Hepatocyte (in vitro differentiated cells): ENCODE measurements at regions not wholly inside any gene's neighbourhood (a gene's known extent, or its start where the extent isn't known, plus 50 kb on each side); places are given as distances from the start of the nearest gene placed in this dataset.

ENCODE experiments used
- DNase-seq: peaks from one replicate; pipeline ENCODE4 v3.0.0-alpha.2; 2016; ENCODE audit warnings: low spot score
- H2AFZ ChIP-seq: fragments of 200-600 bp; sonication (generic); 2 replicates; pipeline ENCODE4 v1.6.0; 2016; ENCODE audit warnings: antibody characterized with exemption, mild to moderate bottlenecking
- H3K27ac ChIP-seq: fragments of 200-600 bp; sonication (generic); 2 replicates; pipeline ENCODE4 v1.5.1; 2016; ENCODE audit warnings: mild to moderate bottlenecking
- H3K27me3 ChIP-seq: fragments of 200-600 bp; sonication (generic); 2 replicates; pipeline ENCODE4 v1.6.1; 2016
- H3K36me3 ChIP-seq: fragments of 200-600 bp; sonication (generic); replicated peaks from 2 replicates; pipeline ENCODE4 v1.5.1; 2016; ENCODE audit warnings: low read depth; ENCODE audit not compliant: insufficient read depth
- H3K4me1 ChIP-seq: fragments of 200-600 bp; sonication (generic); 2 replicates; pipeline ENCODE4 v1.5.1; 2016; ENCODE audit warnings: mild to moderate bottlenecking, moderate library complexity; ENCODE audit not compliant: insufficient read depth
- H3K4me2 ChIP-seq: fragments of 200-600 bp; sonication (generic); 2 replicates; pipeline ENCODE4 v1.6.0; 2016
- H3K4me3 ChIP-seq: fragments of 200-600 bp; sonication (generic); 2 replicates; pipeline ENCODE4 v1.5.1; 2016; ENCODE audit warnings: mild to moderate bottlenecking
- H3K79me2 ChIP-seq: fragments of 200-600 bp; sonication (generic); 2 replicates; pipeline ENCODE4 v1.6.0; 2017; ENCODE audit warnings: mild to moderate bottlenecking
- H3K9me2 ChIP-seq: fragments of 200-600 bp; sonication (generic); replicated peaks from 2 replicates; pipeline ENCODE4 v1.6.0; 2017; ENCODE audit warnings: mild to moderate bottlenecking; ENCODE audit not compliant: insufficient read depth
- H3K9me3 ChIP-seq: fragments of 200-600 bp; sonication (generic); 2 replicates; pipeline ENCODE4 v1.5.1; 2016; ENCODE audit warnings: low read depth, mild to moderate bottlenecking
- H4K20me1 ChIP-seq: fragments of 200-600 bp; sonication (generic); 2 replicates; pipeline ENCODE4 v1.6.0; 2016; ENCODE audit warnings: mild to moderate bottlenecking; ENCODE audit not compliant: insufficient read depth, poor library complexity, severe bottlenecking
- CTCF ChIP-seq: fragments of 200-600 bp; sonication (generic); IDR thresholded peaks from 2 replicates; pipeline ENCODE4 v1.5.1; 2016; ENCODE audit warnings: antibody characterized with exemption, mild to moderate bottlenecking; ENCODE audit not compliant: poor library complexity
- EZH2 ChIP-seq: fragments of 200-600 bp; sonication (generic); IDR thresholded peaks from 2 replicates; pipeline ENCODE4 v1.6.1; 2016; ENCODE audit warnings: antibody characterized with exemption, mild to moderate bottlenecking, borderline replicate concordance
- EZH2phosphoT487 ChIP-seq: fragments of 200-600 bp; sonication (generic); IDR thresholded peaks from one replicate; pipeline ENCODE4 v1.6.1; 2018; ENCODE audit warnings: antibody characterized with exemption, mild to moderate bottlenecking, low read depth, moderate library complexity; ENCODE audit not compliant: unreplicated experiment, severe bottlenecking
- WGBS: methylation state at CpG from one replicate; pipeline ENCODE4 v1.1.6; 2016; ENCODE audit warnings: low lambda C conversion rate; ENCODE audit errors: missing lambda C conversion rate; 5-methylcytosine and 5-hydroxymethylcytosine counted together

- no peak for TF ChIP-seq CTCF
- no peak for TF ChIP-seq EZH2phosphoT487
- no peak for TF ChIP-seq EZH2
- 92% methylated on average over 6 of the region's 6 CpGs for WGBS
- H3K4me2 ChIP-seq: no peak overlapping the region
- H3K4me3 ChIP-seq: no peak overlapping the region
- no peaks in the 10 kb centered on the region for H4K20me1 ChIP-seq
- H3K9me3 ChIP-seq: no peaks in the 10 kb centered on the region
- H2AFZ ChIP-seq: no peak overlapping the region
- no peaks in the 10 kb centered on the region for H3K4me1 ChIP-seq
- no peak overlapping the region for H3K27ac ChIP-seq
- no peaks in the 10 kb centered on the region for H3K9me2 ChIP-seq
- H3K27me3 ChIP-seq: no peaks in the 10 kb centered on the region
- DNase-seq: no peak
- no peaks in the 10 kb centered on the region for H3K79me2 ChIP-seq
- H3K36me3 ChIP-seq: no peaks in the 10 kb centered on the region
These were observed 776.9 kb upstream of the CNTN5 start for GRCh38 chr11:98243897-98244296.

- DNase-seq: no peak
- no peaks in the 10 kb centered on the region for H3K9me2 ChIP-seq
- H3K4me3 ChIP-seq: no peak overlapping the region
- H3K4me2 ChIP-seq: no peak overlapping the region
- no peaks in the 10 kb centered on the region for H3K36me3 ChIP-seq
- H3K4me1 ChIP-seq: no peaks in the 10 kb centered on the region
- H2AFZ ChIP-seq: no peak overlapping the region
- no peak for TF ChIP-seq EZH2
- TF ChIP-seq CTCF: no peak
- H3K79me2 ChIP-seq: no peaks in the 10 kb centered on the region
- H3K27me3 ChIP-seq: no peaks in the 10 kb centered on the region
- 94% methylated on average over 1 of the region's 1 CpG for WGBS
- H3K27ac ChIP-seq: no peak overlapping the region
- no peaks in the 10 kb centered on the region for H3K9me3 ChIP-seq
- H4K20me1 ChIP-seq: no peaks in the 10 kb centered on the region
These were observed 759.8 kb upstream of the CNTN5 start for GRCh38 chr11:98260983-98261382.

- Histone ChIP-seq H3K9me3 (no peaks in the 10 kb centered on the region), H4K20me1 (no peaks in the 10 kb centered on the region), H3K36me3 (no peaks in the 10 kb centered on the region), H3K9me2 (no peaks in the 10 kb centered on the region), H3K27ac (no peak overlapping the region), H2AFZ (no peak overlapping the region), H3K4me2 (no peak overlapping the region), H3K79me2 (no peaks in the 10 kb centered on the region), H3K4me1 (no peaks in the 10 kb centered on the region), H3K4me3 (no peak overlapping the region), H3K27me3 (no peaks in the 10 kb centered on the region)
- no peak for DNase-seq
- WGBS: 78% methylated on average over 2 of the region's 2 CpGs
- TF ChIP-seq CTCF: no peak
- TF ChIP-seq EZH2phosphoT487: no peak
- no peak for TF ChIP-seq EZH2
These were observed 743.4 kb upstream of the CNTN5 start for GRCh38 chr11:98277251-98277912.
